Chondrocyte (in vitro differentiated cells): ENCODE measurements at regions not wholly inside any gene's neighbourhood (a gene's known extent, or its start where the extent isn't known, plus 50 kb on each side); places are given as distances from the start of the nearest gene placed in this dataset.

Experiments
- DNase-seq: peaks from one replicate; pipeline ENCODE4 v3.0.0; 2021; ENCODE audit warnings: mixed read lengths, low spot score
- H3K27ac Mint-ChIP-seq: one replicate; pipeline ENCODE4 v1.8.0; 2021; ENCODE audit warnings: mild to moderate bottlenecking, moderate library complexity, mixed read lengths; ENCODE audit not compliant: unreplicated experiment
- H3K27me3 Mint-ChIP-seq: 2 replicates; pipeline ENCODE4 v1.8.0; 2021; ENCODE audit warnings: low read depth, mixed read lengths
- H3K36me3 Mint-ChIP-seq: 2 replicates; pipeline ENCODE4 v1.8.0; 2021; ENCODE audit warnings: low read depth, mixed read lengths
- H3K4me1 Mint-ChIP-seq: 2 replicates; pipeline ENCODE4 v1.8.0; 2021; ENCODE audit warnings: low read depth, mild to moderate bottlenecking, mixed read lengths
- H3K4me3 Mint-ChIP-seq: one replicate; pipeline ENCODE4 v1.8.0; 2021; ENCODE audit warnings: mild to moderate bottlenecking, moderate library complexity, mixed read lengths; ENCODE audit not compliant: unreplicated experiment
- H3K9me3 Mint-ChIP-seq: 2 replicates; pipeline ENCODE4 v1.8.0; 2021; ENCODE audit warnings: low read depth, mixed read lengths
- TF ChIP-seq, protein P1 (sequence below): fragments of 200-600 bp; sonication (generic); IDR thresholded peaks from 2 replicates; pipeline ENCODE4 v1.5.0; 2021; ENCODE audit warnings: antibody characterized with exemption, mild to moderate bottlenecking, moderate library complexity

DNA sequence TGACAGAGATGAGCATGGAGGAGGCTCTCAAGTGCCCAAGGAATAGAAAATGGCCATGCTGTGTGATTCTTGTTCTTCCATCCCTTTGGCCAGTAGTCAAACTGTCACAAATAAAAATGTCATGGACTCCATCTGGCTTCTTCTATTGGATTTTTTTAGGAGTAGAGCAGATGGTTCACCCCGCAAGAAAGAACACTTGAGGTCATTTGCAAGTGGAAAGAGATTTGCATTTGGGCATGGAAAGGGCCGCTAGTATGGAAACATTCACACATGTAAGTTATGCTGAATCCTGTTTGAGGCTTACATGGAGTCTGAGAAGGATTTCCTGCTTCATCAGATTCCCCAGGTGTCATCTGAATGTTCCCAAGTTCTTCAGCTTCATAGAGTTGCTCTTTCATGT lies 53.1 kb upstream of the CFAP161 start:
- Mint-ChIP-seq H3K27ac (no peak overlapping the region), H3K36me3 (peaks cover 1% of the 10 kb centered on the region), H3K4me1 (peaks cover 2% of the 10 kb centered on the region), H3K4me3 (no peak overlapping the region), H3K9me3 (peaks cover 3% of the 10 kb centered on the region), H3K27me3 (peaks cover 2% of the 10 kb centered on the region)
- no peak for DNase-seq
- TF ChIP-seq, protein P1, sequence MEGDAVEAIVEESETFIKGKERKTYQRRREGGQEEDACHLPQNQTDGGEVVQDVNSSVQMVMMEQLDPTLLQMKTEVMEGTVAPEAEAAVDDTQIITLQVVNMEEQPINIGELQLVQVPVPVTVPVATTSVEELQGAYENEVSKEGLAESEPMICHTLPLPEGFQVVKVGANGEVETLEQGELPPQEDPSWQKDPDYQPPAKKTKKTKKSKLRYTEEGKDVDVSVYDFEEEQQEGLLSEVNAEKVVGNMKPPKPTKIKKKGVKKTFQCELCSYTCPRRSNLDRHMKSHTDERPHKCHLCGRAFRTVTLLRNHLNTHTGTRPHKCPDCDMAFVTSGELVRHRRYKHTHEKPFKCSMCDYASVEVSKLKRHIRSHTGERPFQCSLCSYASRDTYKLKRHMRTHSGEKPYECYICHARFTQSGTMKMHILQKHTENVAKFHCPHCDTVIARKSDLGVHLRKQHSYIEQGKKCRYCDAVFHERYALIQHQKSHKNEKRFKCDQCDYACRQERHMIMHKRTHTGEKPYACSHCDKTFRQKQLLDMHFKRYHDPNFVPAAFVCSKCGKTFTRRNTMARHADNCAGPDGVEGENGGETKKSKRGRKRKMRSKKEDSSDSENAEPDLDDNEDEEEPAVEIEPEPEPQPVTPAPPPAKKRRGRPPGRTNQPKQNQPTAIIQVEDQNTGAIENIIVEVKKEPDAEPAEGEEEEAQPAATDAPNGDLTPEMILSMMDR = no peak

GRCh38 chr15:81083201-81083600 lies 50.9 kb upstream of the CFAP161 start:
- H3K36me3 Mint-ChIP-seq = no peaks in the 10 kb centered on the region
- TF ChIP-seq, protein P1 = no peak
- no peak overlapping the region for H3K27ac Mint-ChIP-seq
- H3K27me3 Mint-ChIP-seq = peaks cover 2% of the 10 kb centered on the region
- H3K4me1 Mint-ChIP-seq = peaks cover 18% of the 10 kb centered on the region
- H3K9me3 Mint-ChIP-seq = no peaks in the 10 kb centered on the region
- DNase-seq = no peak
- H3K4me3 Mint-ChIP-seq = no peak overlapping the region
